ENCODE measurements at regions not wholly inside any gene's neighbourhood (a gene's known extent, or its start where the extent isn't known, plus 50 kb on each side); places are given as distances from the start of the nearest gene placed in this dataset.

DNA sequence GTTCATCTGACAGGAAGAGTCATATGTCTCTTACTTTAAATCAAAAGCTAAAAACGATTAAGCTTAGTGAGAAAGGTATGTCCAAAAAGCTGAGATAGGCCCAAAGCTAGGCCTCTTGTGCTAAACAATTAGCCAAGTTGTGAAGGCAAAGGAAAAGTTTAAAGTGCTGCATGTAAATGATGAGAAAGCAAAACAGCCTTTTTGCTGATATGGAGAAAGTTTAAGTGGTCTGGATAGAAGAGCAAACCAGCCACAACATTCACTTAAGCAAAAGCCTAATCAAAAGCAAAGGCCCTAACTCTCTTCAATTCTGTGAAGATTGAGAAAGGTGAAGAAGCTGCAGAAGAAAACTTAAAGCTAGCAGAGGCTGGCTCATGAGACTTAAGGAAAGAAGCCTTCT lies 511.3 kb upstream of the FAM98A start:
- TF ChIP-seq, protein P1, sequence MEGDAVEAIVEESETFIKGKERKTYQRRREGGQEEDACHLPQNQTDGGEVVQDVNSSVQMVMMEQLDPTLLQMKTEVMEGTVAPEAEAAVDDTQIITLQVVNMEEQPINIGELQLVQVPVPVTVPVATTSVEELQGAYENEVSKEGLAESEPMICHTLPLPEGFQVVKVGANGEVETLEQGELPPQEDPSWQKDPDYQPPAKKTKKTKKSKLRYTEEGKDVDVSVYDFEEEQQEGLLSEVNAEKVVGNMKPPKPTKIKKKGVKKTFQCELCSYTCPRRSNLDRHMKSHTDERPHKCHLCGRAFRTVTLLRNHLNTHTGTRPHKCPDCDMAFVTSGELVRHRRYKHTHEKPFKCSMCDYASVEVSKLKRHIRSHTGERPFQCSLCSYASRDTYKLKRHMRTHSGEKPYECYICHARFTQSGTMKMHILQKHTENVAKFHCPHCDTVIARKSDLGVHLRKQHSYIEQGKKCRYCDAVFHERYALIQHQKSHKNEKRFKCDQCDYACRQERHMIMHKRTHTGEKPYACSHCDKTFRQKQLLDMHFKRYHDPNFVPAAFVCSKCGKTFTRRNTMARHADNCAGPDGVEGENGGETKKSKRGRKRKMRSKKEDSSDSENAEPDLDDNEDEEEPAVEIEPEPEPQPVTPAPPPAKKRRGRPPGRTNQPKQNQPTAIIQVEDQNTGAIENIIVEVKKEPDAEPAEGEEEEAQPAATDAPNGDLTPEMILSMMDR (conservative IDR thresholded peaks at IDR 0.05; ENCODE audit: low read depth, low read length): no peak
- DNase-seq (ENCODE audit: low read depth): no peak
- no peak overlapping the region for H3K4me3 ChIP-seq (ENCODE audit: low read depth, low read length)

DNA sequence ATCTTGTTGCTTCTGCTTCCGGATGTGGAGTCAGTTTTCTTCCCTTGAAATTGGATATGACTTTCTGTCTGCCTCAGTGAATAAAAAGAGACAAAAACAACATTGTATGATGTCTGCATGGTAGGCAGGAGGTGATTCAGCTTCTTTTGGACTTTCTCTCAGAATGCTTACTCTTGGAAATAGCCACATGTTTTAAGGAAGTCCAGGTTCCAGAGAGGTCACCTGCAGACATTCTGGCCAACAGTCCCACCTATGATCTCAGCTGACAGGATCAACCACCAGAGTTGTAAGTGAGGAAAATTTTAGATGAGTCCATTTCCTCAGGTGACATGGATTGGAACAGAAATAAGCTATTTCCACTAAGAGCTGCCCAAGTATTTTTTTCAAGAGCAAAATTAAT lies 508.7 kb upstream of the FAM98A start:
- DNase-seq (ENCODE audit: low read depth): no peak
- no peak overlapping the region for H3K4me3 ChIP-seq (ENCODE audit: low read depth, low read length)
- TF ChIP-seq, protein P1 (conservative IDR thresholded peaks at IDR 0.05; ENCODE audit: low read depth, low read length): no peak

DNA sequence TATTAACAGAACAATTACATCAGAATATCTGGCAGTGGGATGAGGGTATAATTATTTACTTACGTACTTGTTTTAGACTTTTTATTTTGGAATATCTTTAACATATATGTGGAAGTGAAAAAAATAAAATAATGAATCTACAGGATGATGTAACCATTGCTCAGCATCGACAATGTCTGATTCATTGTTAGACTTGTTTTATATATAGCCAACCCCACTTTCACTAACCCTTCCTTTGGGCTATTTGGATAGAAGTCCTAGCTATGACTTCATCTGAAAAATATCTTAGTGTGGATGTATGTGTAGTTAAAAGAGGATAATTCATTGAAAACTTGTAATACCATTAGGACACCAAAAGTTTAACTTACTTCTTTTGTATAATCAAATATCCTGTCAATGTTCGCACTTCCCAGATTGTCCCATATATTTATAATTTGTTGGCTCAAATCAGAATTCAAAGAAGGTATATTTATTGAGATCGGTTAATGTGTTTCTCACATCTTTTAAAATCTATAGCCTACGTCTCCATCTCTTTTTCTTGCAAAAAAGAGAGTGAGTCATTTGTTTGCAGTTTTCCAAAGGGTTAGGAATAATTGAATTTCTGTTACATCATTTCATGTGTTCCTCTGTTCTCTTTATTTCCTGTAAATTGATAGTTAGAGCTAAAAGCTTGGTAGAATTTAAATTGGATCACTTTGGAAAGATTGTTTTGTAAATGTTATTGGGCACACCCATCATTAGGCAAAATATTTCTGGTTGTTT lies 506.1 kb upstream of the FAM98A start:
- peak; percentile 68 for DNase-seq (ENCODE audit: low read depth)
- H3K4me3 ChIP-seq (ENCODE audit: low read depth, low read length): no peak overlapping the region
- TF ChIP-seq, protein P1 (conservative IDR thresholded peaks at IDR 0.05; ENCODE audit: low read depth, low read length): no peak

DNA sequence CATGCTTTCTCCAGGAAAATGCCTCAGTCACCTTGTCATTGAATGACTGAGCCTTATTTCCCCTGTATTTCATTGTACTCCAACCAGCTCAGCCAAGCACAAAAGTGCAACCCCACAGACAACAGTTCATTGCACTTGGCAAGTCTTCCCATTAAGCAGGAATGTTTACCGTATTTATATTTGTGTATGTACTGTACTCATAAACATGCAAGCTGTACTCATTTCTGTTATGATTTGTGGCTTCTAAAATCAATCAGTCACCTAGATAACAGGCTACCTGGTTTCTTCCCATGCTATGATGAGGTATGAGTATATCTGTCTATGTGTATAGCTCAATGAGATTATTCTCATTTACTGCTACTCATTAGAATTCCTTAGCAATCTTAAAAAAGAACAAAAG lies 505.5 kb upstream of the FAM98A start:
- no peak overlapping the region for H3K4me3 ChIP-seq (ENCODE audit: low read depth, low read length)
- peak; percentile 26 for DNase-seq (ENCODE audit: low read depth)
- TF ChIP-seq, protein P1 (conservative IDR thresholded peaks at IDR 0.05; ENCODE audit: low read depth, low read length): no peak

- TF ChIP-seq, protein P1 (conservative IDR thresholded peaks at IDR 0.05; ENCODE audit: low read depth, low read length): no peak
- no peak overlapping the region for H3K4me3 ChIP-seq (ENCODE audit: low read depth, low read length)
- DNase-seq (ENCODE audit: low read depth): no peak
These were observed 504.3 kb upstream of the FAM98A start for GRCh38 chr2:34103437-34103836.

GRCh38 chr2:34102339-34102738 lies 503.2 kb upstream of the FAM98A start:
- TF ChIP-seq, protein P1 (conservative IDR thresholded peaks at IDR 0.05; ENCODE audit: low read depth, low read length): no peak
- DNase-seq (ENCODE audit: low read depth): peak; percentile 21
- no peak overlapping the region for H3K4me3 ChIP-seq (ENCODE audit: low read depth, low read length)

DNA sequence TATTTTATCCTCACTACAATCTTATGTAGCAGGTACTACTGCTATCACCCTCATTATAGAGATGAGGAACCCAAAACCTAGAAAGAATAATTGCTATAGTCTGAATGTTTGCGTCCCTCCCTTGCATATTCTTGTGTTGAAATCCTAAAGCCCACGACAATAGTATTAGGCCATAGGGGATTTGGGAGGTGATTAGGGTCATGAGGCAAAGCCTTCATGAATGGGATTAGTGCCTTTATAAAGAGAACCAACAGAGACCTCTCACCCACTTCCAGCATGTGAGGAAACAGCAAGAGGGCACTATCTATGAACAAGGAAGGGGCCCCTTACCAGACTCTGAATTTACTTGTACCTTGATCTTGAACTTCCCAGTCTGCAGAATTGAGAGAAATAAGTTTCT lies 500.3 kb upstream of the FAM98A start:
- no peak for DNase-seq (ENCODE audit: low read depth)
- TF ChIP-seq, protein P1 (conservative IDR thresholded peaks at IDR 0.05; ENCODE audit: low read depth, low read length): no peak
- no peak overlapping the region for H3K4me3 ChIP-seq (ENCODE audit: low read depth, low read length)
